T1000 (cell line): ENCODE measurements at regions not wholly inside any gene's neighbourhood (a gene's known extent, or its start where the extent isn't known, plus 50 kb on each side); places are given as distances from the start of the nearest gene placed in this dataset.
"Not testable (repeated sequence)": the region's sequence is repeated elsewhere in the genome, so short reads cannot be mapped to it uniquely, and the experiment has no call there.

Source experiments
- DNase-seq: peaks from one replicate; lab custom pipeline; 2025; ENCODE audit warnings: mixed read lengths; lab: John Stamatoyannopoulos, UW

- DNase-seq = no peak
Observed at GRCh38 chr5:82603033-82603987, 325.2 kb upstream of the RPS23 start.

- DNase-seq = no peak
Observed at GRCh38 chr5:82601861-82602260, 323.7 kb upstream of the RPS23 start.

GRCh38 chr5:82601077-82601476 is 322.9 kb upstream of the RPS23 start:
- DNase-seq = no peak

GRCh38 chr5:82599692-82600091 is 321.5 kb upstream of the RPS23 start:
- DNase-seq = no peak

- DNase-seq = no peak
Observed at GRCh38 chr5:82599030-82599429, 320.9 kb upstream of the RPS23 start.

- DNase-seq = no peak
Observed at GRCh38 chr5:82597437-82597836, 319.3 kb upstream of the RPS23 start.

GRCh38 chr5:82596451-82596850 is 318.3 kb upstream of the RPS23 start:
- DNase-seq = no peak

GRCh38 chr5:82595113-82595512 is 317.0 kb upstream of the RPS23 start:
- no peak for DNase-seq

- no peak for DNase-seq
Observed at GRCh38 chr5:82594097-82594496, 315.9 kb upstream of the RPS23 start.

- no peak for DNase-seq
Observed at GRCh38 chr5:82593481-82593880, 315.3 kb upstream of the RPS23 start.

GRCh38 chr5:82591021-82591515 is 312.9 kb upstream of the RPS23 start:
- no peak for DNase-seq

- DNase-seq = no peak
Observed at GRCh38 chr5:82590112-82590511, 312.0 kb upstream of the RPS23 start.

- DNase-seq = no peak
Observed at GRCh38 chr5:82586661-82587310, 308.6 kb upstream of the RPS23 start.

GRCh38 chr5:82586181-82586580 is 308.0 kb upstream of the RPS23 start:
- no peak for DNase-seq

- DNase-seq = no peak
Observed at GRCh38 chr5:82584631-82585030, 306.5 kb upstream of the RPS23 start.

GRCh38 chr5:82583331-82583730 is 305.2 kb upstream of the RPS23 start:
- DNase-seq = not testable (repeated sequence)

GRCh38 chr5:82564963-82565362 is 286.8 kb upstream of the RPS23 start:
- DNase-seq = no peak

- DNase-seq = no peak
Observed at GRCh38 chr5:82563745-82564144, 285.6 kb upstream of the RPS23 start.

GRCh38 chr5:82562696-82563240 is 284.6 kb upstream of the RPS23 start:
- no peak for DNase-seq

GRCh38 chr5:82561797-82562196 is 283.6 kb upstream of the RPS23 start:
- DNase-seq = no peak

GRCh38 chr5:82560969-82561368 is 282.8 kb upstream of the RPS23 start:
- DNase-seq = no peak

GRCh38 chr5:82560561-82560960 is 282.4 kb upstream of the RPS23 start:
- DNase-seq = no peak
